ENCODE measurements at regions not wholly inside any gene's neighbourhood (a gene's known extent, or its start where the extent isn't known, plus 50 kb on each side); places are given as distances from the start of the nearest gene placed in this dataset.

- DNase-seq (no peak), ATAC-seq (replicated peaks in 1 of 4) (no peak)
- ChIA-PET CTCF (no interaction called here), POLR2A (interaction anchor here in 1 of 2 donors (0.6 kb wide), 1 partner anchor 86 kb away, joined by 3 read pairs; no protein-coding TSS in a partner anchor)
- Histone ChIP-seq H3K27me3 (replicated peaks in 1 of 2; ENCODE audit: control insufficient read depth in 2 of 2, extremely low read depth in 1 of 2, insufficient read depth in 2 of 2, low read length in 1 of 2) (no peaks in the 10 kb centered on the region), H3K27ac (ENCODE audit: low read length) (no peak overlapping the region), H3K4me1 (ENCODE audit: control insufficient read depth in 1 of 2, extremely low read depth in 1 of 2, insufficient read depth in 2 of 2, low read length in 2 of 2) (peaks cover 0 to 46% of the 10 kb centered on the region in 2 experiments), H3K36me3 (ENCODE audit: control insufficient read depth in 2 of 2, extremely low read depth in 1 of 2, insufficient read depth in 1 of 2, low read length in 1 of 2) (no peaks in the 10 kb centered on the region), H3K9me3 (no peaks in the 10 kb centered on the region), H3K4me3 (ENCODE audit: control insufficient read depth in 1 of 2, extremely low read depth in 1 of 2, low read length in 1 of 2) (no peak overlapping the region)
- Mint-ChIP-seq H3K9me3 (no peaks in the 10 kb centered on the region), H3K4me3 (no peak overlapping the region), H3K27ac (peak overlapping the region in 1 of 2 donors; percentile 13), H3K27me3 (no peaks in the 10 kb centered on the region), H3K4me1 (peaks cover 8 to 48% (median 24%) of the 10 kb centered on the region in 3 donors), H3K36me3 (no peaks in the 10 kb centered on the region)
- WGBS (ENCODE audit: insufficient coverage), result 89% methylated on average over 6 of the region's 7 CpGs
These were observed 79.5 kb upstream of the YWHAQ start for GRCh38 chr2:9710311-9710710.

DNA sequence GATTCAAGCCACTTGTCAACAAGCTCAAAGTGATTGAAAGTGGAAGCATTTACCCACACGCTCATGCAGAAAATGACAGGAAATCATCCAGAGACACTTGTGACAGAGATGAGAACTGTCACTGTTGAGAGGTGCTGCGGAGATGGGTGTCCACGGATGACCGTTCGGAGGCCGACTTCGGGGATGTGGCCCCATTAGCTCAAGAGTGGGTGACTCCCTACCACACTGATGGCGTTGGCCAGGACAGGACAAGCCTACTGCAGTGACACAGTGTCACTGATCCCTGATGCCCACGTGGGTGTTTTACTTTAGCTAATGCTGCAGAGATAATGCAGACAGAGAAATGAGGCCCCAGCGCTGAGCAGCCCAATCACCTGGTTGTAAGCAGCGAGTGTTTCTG, 81.5 kb upstream of the YWHAQ start:
- Mint-ChIP-seq H3K36me3 (no peaks in the 10 kb centered on the region), H3K27me3 (no peaks in the 10 kb centered on the region), H3K27ac (peak overlapping the region; percentile 82 to 86), H3K4me3 (peak overlapping the region; percentile 31 to 60 (median 41)), H3K4me1 (peaks cover 8 to 42% (median 24%) of the 10 kb centered on the region in 3 donors), H3K9me3 (no peaks in the 10 kb centered on the region)
- peaks cover 0 to 46% of the 10 kb centered on the region in 2 experiments for H3K4me1 ChIP-seq (ENCODE audit: control insufficient read depth in 1 of 2, extremely low read depth in 1 of 2, insufficient read depth in 2 of 2, low read length in 2 of 2)
- CTCF ChIA-PET, result interaction anchor here in 1 of 2 donors (1.3 kb wide), 1 partner anchor 9 kb away, joined by 8 read pairs; no protein-coding TSS in a partner anchor
- H3K4me3 ChIP-seq (ENCODE audit: control insufficient read depth in 1 of 2, extremely low read depth in 1 of 2, low read length in 1 of 2), result peak overlapping the region in 1 of 2 donors; percentile 21
- no peaks in the 10 kb centered on the region for H3K27me3 ChIP-seq (replicated peaks in 1 of 2; ENCODE audit: control insufficient read depth in 2 of 2, extremely low read depth in 1 of 2, insufficient read depth in 2 of 2, low read length in 1 of 2)
- 24% methylated on average over 10 of the region's 11 CpGs for WGBS (ENCODE audit: insufficient coverage)
- no peaks in the 10 kb centered on the region for H3K9me3 ChIP-seq
- peak overlapping the region; percentile 31 for H3K27ac ChIP-seq (ENCODE audit: low read length)
- POLR2A ChIA-PET, result interaction anchor here in 1 of 2 donors (0.7 kb wide), 1 partner anchor 9 kb away, joined by 3 read pairs; no protein-coding TSS in a partner anchor
- peak in 1 of 35 experiments; percentile 40 for DNase-seq
- no peaks in the 10 kb centered on the region for H3K36me3 ChIP-seq (ENCODE audit: control insufficient read depth in 2 of 2, extremely low read depth in 1 of 2, insufficient read depth in 1 of 2, low read length in 1 of 2)
- peak; percentile 34 to 75 (median 56) for ATAC-seq (replicated peaks in 1 of 4)

GRCh38 chr2:9714630-9715214, 83.9 kb upstream of the YWHAQ start:
- WGBS (ENCODE audit: insufficient coverage), result 96% methylated on average over 10 of the region's 14 CpGs
- H3K4me3 Mint-ChIP-seq, result no peak overlapping the region
- Histone ChIP-seq H3K36me3 (ENCODE audit: control insufficient read depth in 2 of 2, extremely low read depth in 1 of 2, insufficient read depth in 1 of 2, low read length in 1 of 2) (no peaks in the 10 kb centered on the region), H3K27me3 (replicated peaks in 1 of 2; ENCODE audit: control insufficient read depth in 2 of 2, extremely low read depth in 1 of 2, insufficient read depth in 2 of 2, low read length in 1 of 2) (no peaks in the 10 kb centered on the region), H3K27ac (ENCODE audit: low read length) (no peak overlapping the region), H3K9me3 (no peaks in the 10 kb centered on the region), H3K4me3 (ENCODE audit: control insufficient read depth in 1 of 2, extremely low read depth in 1 of 2, low read length in 1 of 2) (no peak overlapping the region), H3K4me1 (ENCODE audit: control insufficient read depth in 1 of 2, extremely low read depth in 1 of 2, insufficient read depth in 2 of 2, low read length in 2 of 2) (peaks cover 0 to 28% of the 10 kb centered on the region in 2 experiments)
- H3K27me3 Mint-ChIP-seq, result no peaks in the 10 kb centered on the region
- DNase-seq (no peak), ATAC-seq (replicated peaks in 1 of 4) (no peak)
- H3K9me3 Mint-ChIP-seq, result no peaks in the 10 kb centered on the region
- no peak overlapping the region for H3K27ac Mint-ChIP-seq
- peaks cover 8 to 30% (median 15%) of the 10 kb centered on the region in 3 donors for H3K4me1 Mint-ChIP-seq
- ChIA-PET POLR2A (no interaction called here), CTCF (interaction anchor here in 1 of 2 donors (0.7 kb wide), 1 partner anchor 8 kb away, joined by 6 read pairs; no protein-coding TSS in a partner anchor)
- H3K36me3 Mint-ChIP-seq, result no peaks in the 10 kb centered on the region

DNA sequence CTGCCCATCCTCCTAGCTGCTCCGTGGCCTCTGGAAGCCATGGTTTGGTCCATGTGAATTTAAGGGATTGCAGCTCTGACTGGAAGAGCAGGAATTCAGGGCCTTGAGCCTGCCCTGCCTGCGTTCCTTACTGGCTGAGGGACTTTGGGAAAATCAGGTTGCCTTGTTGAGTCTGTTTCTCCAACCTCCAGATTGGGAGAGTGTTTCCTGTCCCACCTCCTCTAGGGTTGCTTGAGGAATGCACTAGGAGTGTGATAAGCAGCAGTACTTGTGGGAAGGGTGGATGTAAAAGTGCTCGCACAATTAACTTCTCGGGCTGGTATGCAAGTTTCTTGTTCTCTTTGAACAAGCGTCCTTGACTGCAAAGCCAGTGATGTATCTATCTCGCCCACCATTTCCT, 84.4 kb upstream of the YWHAQ start:
- ATAC-seq (replicated peaks in 1 of 4) (no peak), DNase-seq (no peak)
- Mint-ChIP-seq H3K36me3 (no peaks in the 10 kb centered on the region), H3K27me3 (no peaks in the 10 kb centered on the region), H3K4me3 (no peak overlapping the region), H3K4me1 (peaks cover 8 to 25% (median 12%) of the 10 kb centered on the region in 3 donors), H3K9me3 (no peaks in the 10 kb centered on the region), H3K27ac (no peak overlapping the region)
- Histone ChIP-seq H3K27ac (ENCODE audit: low read length) (no peak overlapping the region), H3K4me1 (ENCODE audit: control insufficient read depth in 1 of 2, extremely low read depth in 1 of 2, insufficient read depth in 2 of 2, low read length in 2 of 2) (peaks cover 0 to 23% of the 10 kb centered on the region in 2 experiments), H3K4me3 (ENCODE audit: control insufficient read depth in 1 of 2, extremely low read depth in 1 of 2, low read length in 1 of 2) (no peak overlapping the region), H3K9me3 (no peaks in the 10 kb centered on the region), H3K36me3 (ENCODE audit: control insufficient read depth in 2 of 2, extremely low read depth in 1 of 2, insufficient read depth in 1 of 2, low read length in 1 of 2) (no peaks in the 10 kb centered on the region), H3K27me3 (replicated peaks in 1 of 2; ENCODE audit: control insufficient read depth in 2 of 2, extremely low read depth in 1 of 2, insufficient read depth in 2 of 2, low read length in 1 of 2) (no peaks in the 10 kb centered on the region)
- CTCF ChIA-PET, result no interaction called here
- 64% methylated on average over 6 of the region's 6 CpGs for WGBS (ENCODE audit: insufficient coverage)
- POLR2A ChIA-PET, result no interaction called here

DNA sequence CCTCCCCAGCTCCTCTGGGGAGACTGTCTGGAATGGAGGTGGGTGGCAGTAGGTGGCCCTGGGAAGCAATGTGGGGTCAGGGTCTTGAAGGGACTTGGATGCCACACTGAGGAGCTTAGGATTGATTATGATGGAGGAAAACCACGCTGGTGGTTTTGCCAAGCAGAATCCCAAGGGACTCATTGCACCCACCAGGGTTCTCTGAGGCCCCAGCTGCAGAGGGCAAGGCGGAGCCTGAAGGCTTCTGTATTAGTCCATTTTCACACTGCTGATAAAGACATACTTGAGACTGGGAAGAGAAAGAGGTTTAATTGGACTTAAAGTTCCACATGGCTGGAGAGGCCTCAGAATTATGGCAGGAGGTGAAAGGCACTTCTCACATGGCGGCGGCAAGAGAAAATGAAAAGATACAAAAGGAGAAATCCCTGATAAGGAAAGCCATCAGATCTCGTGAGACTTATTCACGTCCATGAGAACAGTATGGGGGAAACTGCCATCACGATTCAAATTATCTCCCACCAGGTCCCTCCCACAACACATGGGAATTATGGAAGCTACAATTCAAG, 87.2 kb upstream of the YWHAQ start:
- no peaks in the 10 kb centered on the region for H3K9me3 Mint-ChIP-seq
- WGBS (ENCODE audit: insufficient coverage), result 83% methylated on average over 1 of the region's 7 CpGs
- ChIA-PET CTCF (no interaction called here), POLR2A (no interaction called here)
- Histone ChIP-seq H3K36me3 (ENCODE audit: control insufficient read depth in 2 of 2, extremely low read depth in 1 of 2, insufficient read depth in 1 of 2, low read length in 1 of 2) (no peaks in the 10 kb centered on the region), H3K4me3 (ENCODE audit: control insufficient read depth in 1 of 2, extremely low read depth in 1 of 2, low read length in 1 of 2) (no peak overlapping the region), H3K4me1 (ENCODE audit: control insufficient read depth in 1 of 2, extremely low read depth in 1 of 2, insufficient read depth in 2 of 2, low read length in 2 of 2) (no peaks in the 10 kb centered on the region), H3K9me3 (no peaks in the 10 kb centered on the region), H3K27ac (ENCODE audit: low read length) (no peak overlapping the region), H3K27me3 (replicated peaks in 1 of 2; ENCODE audit: control insufficient read depth in 2 of 2, extremely low read depth in 1 of 2, insufficient read depth in 2 of 2, low read length in 1 of 2) (no peaks in the 10 kb centered on the region)
- H3K27me3 Mint-ChIP-seq, result no peaks in the 10 kb centered on the region
- no peak for ATAC-seq (replicated peaks in 1 of 4)
- no peaks in the 10 kb centered on the region for H3K36me3 Mint-ChIP-seq
- peaks cover 0 to 4% (median 0%) of the 10 kb centered on the region in 3 donors for H3K4me1 Mint-ChIP-seq
- H3K4me3 Mint-ChIP-seq, result no peak overlapping the region
- DNase-seq, result no peak
- no peak overlapping the region for H3K27ac Mint-ChIP-seq

DNA sequence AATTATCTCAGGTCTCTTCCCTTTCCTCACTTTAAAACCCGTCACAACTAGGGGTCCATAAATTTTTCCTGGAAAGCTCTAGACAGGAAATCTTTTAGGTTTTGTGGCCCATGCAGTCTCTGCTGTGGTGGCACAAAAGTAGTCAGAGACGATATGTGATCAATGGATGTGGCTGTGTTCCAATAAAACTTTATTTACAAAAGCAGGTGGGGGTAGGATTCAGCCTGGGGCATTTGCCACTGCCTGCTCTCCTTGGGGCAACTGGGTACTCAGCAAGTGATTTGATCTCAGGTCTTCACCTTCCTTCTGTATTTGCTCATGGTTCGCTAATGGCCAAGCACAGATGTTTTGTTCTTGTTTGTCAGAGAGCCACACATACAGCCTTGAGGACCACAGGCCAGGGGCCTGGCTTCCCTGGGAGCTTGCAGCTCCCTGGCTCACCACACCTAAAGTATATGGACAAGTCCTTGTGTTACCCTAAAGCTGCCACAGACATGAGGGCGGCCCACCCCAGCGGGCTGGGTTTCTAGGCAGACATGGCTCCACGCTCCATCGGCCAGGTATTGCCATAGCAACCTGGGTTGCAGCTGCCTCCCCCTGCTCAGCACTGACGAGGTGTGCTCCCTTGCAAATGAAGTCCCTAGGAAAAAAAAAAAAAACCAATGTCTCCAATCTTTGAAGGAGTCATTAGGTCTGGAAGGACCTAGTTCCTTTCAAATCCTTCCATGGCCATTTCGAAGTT, 89.7 kb upstream of the YWHAQ start:
- no peaks in the 10 kb centered on the region for H3K36me3 ChIP-seq (ENCODE audit: control insufficient read depth in 2 of 2, extremely low read depth in 1 of 2, insufficient read depth in 1 of 2, low read length in 1 of 2)
- H3K4me3 Mint-ChIP-seq, result no peak overlapping the region
- CTCF ChIA-PET, result no interaction called here
- no peak overlapping the region for H3K27ac ChIP-seq (ENCODE audit: low read length)
- no peaks in the 10 kb centered on the region for H3K9me3 ChIP-seq
- H3K4me1 ChIP-seq (ENCODE audit: control insufficient read depth in 1 of 2, extremely low read depth in 1 of 2, insufficient read depth in 2 of 2, low read length in 2 of 2), result no peaks in the 10 kb centered on the region
- no peaks in the 10 kb centered on the region for H3K9me3 Mint-ChIP-seq
- H3K4me1 Mint-ChIP-seq, result no peaks in the 10 kb centered on the region
- no peak overlapping the region for H3K27ac Mint-ChIP-seq
- no peaks in the 10 kb centered on the region for H3K36me3 Mint-ChIP-seq
- H3K27me3 ChIP-seq (replicated peaks in 1 of 2; ENCODE audit: control insufficient read depth in 2 of 2, extremely low read depth in 1 of 2, insufficient read depth in 2 of 2, low read length in 1 of 2), result no peaks in the 10 kb centered on the region
- no peaks in the 10 kb centered on the region for H3K27me3 Mint-ChIP-seq
- POLR2A ChIA-PET, result no interaction called here
- H3K4me3 ChIP-seq (ENCODE audit: control insufficient read depth in 1 of 2, extremely low read depth in 1 of 2, low read length in 1 of 2), result no peak overlapping the region
- no peak for ATAC-seq (replicated peaks in 1 of 4)
- no peak for DNase-seq
- WGBS (ENCODE audit: insufficient coverage), result 91% methylated on average over 5 of the region's 9 CpGs
